Kidney (tissue), 13 donors: ENCODE measurements at regions not wholly inside any gene's neighbourhood (a gene's known extent, or its start where the extent isn't known, plus 50 kb on each side); places are given as distances from the start of the nearest gene placed in this dataset.

Source experiments
- DNase-seq, 5 donors: peaks; one replicate each; pipeline ENCODE4 v3.0.0-alpha.2; 2013 to 2020
- FAIRE-seq: peaks from 2 replicates; lab custom pipeline; 2012; peaks lifted over from hg19 to GRCh38; lab: Jason Lieb, UNC
- H3K27ac ChIP-seq, 2 donors: one replicate each; pipeline ENCODE4 v1.7.0; 2013; ENCODE audit warnings: low read depth in 2 of 2, low read length in 2 of 2, inconsistent platforms in 1 of 2
- H3K27me3 ChIP-seq: one replicate; pipeline ENCODE4 v1.7.1; 2013; ENCODE audit warnings: low read length, inconsistent platforms; ENCODE audit not compliant: control insufficient read depth, insufficient read depth
- H3K36me3 ChIP-seq, 3 donors: one replicate each; pipeline versions ENCODE4 v1.7.0 to v1.7.1; 2013; ENCODE audit warnings: low read length in 3 of 3, control low read depth in 1 of 3, inconsistent platforms in 1 of 3; ENCODE audit not compliant: insufficient read depth in 3 of 3, control insufficient read depth in 2 of 3
- H3K4me1 ChIP-seq, 3 donors: one replicate each; pipeline versions ENCODE4 v1.7.0 to v1.7.1; 2013; ENCODE audit warnings: low read length in 3 of 3, inconsistent platforms in 1 of 3, low read depth in 1 of 3; ENCODE audit not compliant: control insufficient read depth in 2 of 3, insufficient read depth in 2 of 3
- H3K4me3 ChIP-seq, 3 donors: one replicate each; pipeline versions ENCODE4 v1.7.0 to v1.8.1; 2013; ENCODE audit warnings: low read length in 3 of 3, control low read depth in 1 of 3, inconsistent platforms in 1 of 3
- H3K9ac ChIP-seq, 3 donors: one replicate each; pipeline versions ENCODE4 v1.7.0 to v1.7.1; 2013; ENCODE audit warnings: low read length in 3 of 3, control low read depth in 1 of 3, inconsistent platforms in 1 of 3
- H3K9me3 ChIP-seq, 3 donors: one replicate each; pipeline versions ENCODE4 v1.7.0 to v1.7.1; 2013; ENCODE audit warnings: low read length in 3 of 3, control low read depth in 1 of 3, inconsistent platforms in 1 of 3; ENCODE audit not compliant: control insufficient read depth in 2 of 3, insufficient read depth in 1 of 3
- CTCF ChIP-seq: IDR thresholded peaks from 3 replicates; pipeline ENCODE4 v1.5.1; 2012; ENCODE audit warnings: mild to moderate bottlenecking, moderate library complexity, borderline replicate concordance; ENCODE audit not compliant: insufficient read depth; ENCODE audit errors: extremely low read depth
- intact Hi-C: fragments of 100-400 bp; cut with DNase I; formaldehyde crosslinking; loops from one replicate; pipeline ENCODE4 v1.11.1; 2022
- donor health status: control.
- donor health status: control.
- donor health status: control.
- donor health status: control.
- donor health status: control.
- donor health status: DM: yes; HTN: yes; CAD: no.
- donor health status: Normal renal cell carcinoma (clear cell type).

DNA sequence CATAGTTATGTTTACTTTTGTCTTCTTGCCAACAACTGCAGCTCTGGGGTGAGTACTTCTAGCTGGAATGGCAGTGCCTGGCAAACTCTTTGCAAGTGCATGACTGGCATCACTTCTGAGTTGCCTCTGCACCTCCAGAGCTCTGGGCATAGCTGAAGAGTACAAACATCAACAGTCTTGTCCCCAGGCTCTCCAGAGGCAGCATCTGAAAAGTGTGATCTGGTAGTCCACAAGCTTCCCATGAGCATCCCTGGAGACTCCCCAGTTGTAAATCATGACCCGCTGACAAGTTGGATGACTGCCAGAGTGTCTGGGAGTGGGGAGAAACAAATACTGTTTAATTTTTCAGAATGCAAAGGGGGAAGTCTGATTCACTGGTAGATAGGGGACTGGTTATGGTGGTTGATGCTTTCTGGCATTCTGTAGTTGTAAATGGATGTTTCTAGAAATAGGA, 138.9 kb upstream of the CDK13 start:
- Histone ChIP-seq H3K36me3 (no peaks in the 10 kb centered on the region), H3K27me3 (no peaks in the 10 kb centered on the region), H3K4me3 (no peak overlapping the region), H3K4me1 (no peaks in the 10 kb centered on the region), H3K27ac (no peak overlapping the region), H3K9ac (no peak overlapping the region), H3K9me3 (no peaks in the 10 kb centered on the region)
- FAIRE-seq (no peak), DNase-seq (peak in 4 of 5 donors; percentile 69 to 84 (median 74))
- TF ChIP-seq CTCF = no peak
- intact Hi-C loops = no loop called here

GRCh38 chr7:39816462-39817060, 133.5 kb upstream of the CDK13 start:
- no peaks in the 10 kb centered on the region for H3K9me3 ChIP-seq
- FAIRE-seq (no peak), DNase-seq (no peak)
- no peaks in the 10 kb centered on the region for H3K4me1 ChIP-seq
- intact Hi-C loops = no loop called here
- H3K27ac ChIP-seq = no peak overlapping the region
- TF ChIP-seq CTCF = no peak
- no peak overlapping the region for H3K9ac ChIP-seq
- H3K4me3 ChIP-seq = no peak overlapping the region
- no peaks in the 10 kb centered on the region for H3K27me3 ChIP-seq
- H3K36me3 ChIP-seq = no peaks in the 10 kb centered on the region

DNA sequence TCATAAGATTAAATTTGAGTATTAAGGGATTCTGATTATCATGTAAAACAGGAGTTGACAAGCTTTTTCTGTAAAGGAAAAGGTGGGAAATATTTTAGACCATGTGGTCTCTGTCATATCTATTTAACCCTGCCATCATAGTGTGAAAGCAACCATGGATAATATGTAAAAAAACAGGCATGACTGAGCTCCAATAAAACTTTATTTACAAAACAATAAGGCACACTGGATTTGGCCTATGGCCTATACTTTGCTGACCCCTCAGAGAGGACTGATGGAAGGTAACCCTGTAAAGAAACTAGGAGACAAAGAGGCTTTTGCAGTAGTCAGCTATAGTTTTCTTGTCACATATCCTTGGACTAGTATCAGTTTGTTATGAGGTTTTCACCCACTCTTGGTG, 130.5 kb upstream of the CDK13 start:
- intact Hi-C loops = no loop called here
- TF ChIP-seq CTCF = no peak
- Histone ChIP-seq H3K9ac (no peak overlapping the region), H3K9me3 (no peaks in the 10 kb centered on the region), H3K4me3 (no peak overlapping the region), H3K36me3 (no peaks in the 10 kb centered on the region), H3K27me3 (no peaks in the 10 kb centered on the region), H3K27ac (no peak overlapping the region), H3K4me1 (no peaks in the 10 kb centered on the region)
- DNase-seq = no peak
- no peak for FAIRE-seq
